Fibroblast of peridontal ligament (primary cell): ENCODE measurements at regions not wholly inside any gene's neighbourhood (a gene's known extent, or its start where the extent isn't known, plus 50 kb on each side); places are given as distances from the start of the nearest gene placed in this dataset.

Experiments used
- DNase-seq: peaks from one replicate; pipeline ENCODE4 v3.0.0-alpha.2; 2010; ENCODE audit errors: extremely low read depth

GRCh38 chr9:14560194-14560593, 133.0 kb downstream of the ZDHHC21 start:
- no peak for DNase-seq

GRCh38 chr9:14554886-14555285, 138.3 kb downstream of the ZDHHC21 start:
- peak; percentile 2 for DNase-seq

- no peak for DNase-seq
Measured at GRCh38 chr9:14547245-14548060, 145.8 kb downstream of the ZDHHC21 start.

GRCh38 chr9:14546693-14547092, 146.5 kb downstream of the ZDHHC21 start:
- DNase-seq: no peak

- no peak for DNase-seq
Measured at GRCh38 chr9:14542071-14542470, 151.2 kb downstream of the ZDHHC21 start.

GRCh38 chr9:14538526-14538925, 154.7 kb downstream of the ZDHHC21 start:
- no peak for DNase-seq

- no peak for DNase-seq
Measured at GRCh38 chr9:14535161-14535955, 157.9 kb downstream of the ZDHHC21 start.

GRCh38 chr9:14533867-14534640, 159.2 kb downstream of the ZDHHC21 start:
- DNase-seq: no peak

GRCh38 chr9:14532456-14533115, 160.6 kb downstream of the ZDHHC21 start:
- peak; percentile 6 for DNase-seq

GRCh38 chr9:14531341-14532269, 161.6 kb downstream of the ZDHHC21 start:
- no peak for DNase-seq

GRCh38 chr9:14530841-14531240, 162.4 kb downstream of the ZDHHC21 start:
- no peak for DNase-seq

- DNase-seq: no peak
Measured at GRCh38 chr9:14530366-14530765, 162.9 kb downstream of the ZDHHC21 start.

GRCh38 chr9:14529629-14530028, 163.6 kb downstream of the ZDHHC21 start:
- DNase-seq: no peak

- DNase-seq: no peak
Measured at GRCh38 chr9:14529054-14529453, 164.2 kb downstream of the ZDHHC21 start.

- no peak for DNase-seq
Measured at GRCh38 chr9:14526504-14526903, 166.7 kb downstream of the ZDHHC21 start.

GRCh38 chr9:14525856-14526255, 167.4 kb downstream of the ZDHHC21 start:
- no peak for DNase-seq

- DNase-seq: no peak
Measured at GRCh38 chr9:14524873-14525515, 168.2 kb downstream of the ZDHHC21 start.

- DNase-seq: no peak
Measured at GRCh38 chr9:14523545-14523944, 169.7 kb downstream of the ZDHHC21 start.

GRCh38 chr9:14522627-14523379, 170.4 kb downstream of the ZDHHC21 start:
- no peak for DNase-seq
